DOHH2 (cell line): ENCODE measurements at regions not wholly inside any gene's neighbourhood (a gene's known extent, or its start where the extent isn't known, plus 50 kb on each side); places are given as distances from the start of the nearest gene placed in this dataset.

Experiments used
- H3F3A ChIP-seq: fragments of 200-600 bp; sonication (generic), shearing (Covaris generic); 2 replicates; pipeline ENCODE4 v1.6.0; 2016; ENCODE audit warnings: antibody characterized with exemption, mild to moderate bottlenecking; ENCODE audit not compliant: control insufficient read depth, insufficient read depth
- H3K27ac ChIP-seq: fragments of 200-600 bp; sonication (generic); 2 replicates; pipeline ENCODE4 v1.5.1; 2014; ENCODE audit warnings: low read depth, mild to moderate bottlenecking, low read length, moderate library complexity
- H3K27me3 ChIP-seq: fragments of 200-600 bp; sonication (generic); 2 replicates; pipeline ENCODE4 v1.6.1; 2014; ENCODE audit warnings: mild to moderate bottlenecking, low read length, mixed read lengths; ENCODE audit not compliant: control insufficient read depth
- H3K36me3 ChIP-seq: fragments of 200-600 bp; sonication (generic); 2 replicates; pipeline ENCODE4 v1.6.1; 2014; ENCODE audit warnings: mild to moderate bottlenecking, low read length, moderate library complexity, mixed read lengths; ENCODE audit not compliant: control insufficient read depth
- H3K4me1 ChIP-seq: fragments of 200-600 bp; sonication (generic); 2 replicates; pipeline ENCODE4 v1.6.1; 2014; ENCODE audit warnings: mild to moderate bottlenecking, low read length, mixed read lengths; ENCODE audit not compliant: control insufficient read depth
- H3K4me2 ChIP-seq: fragments of 200-600 bp; sonication (generic); 2 replicates; pipeline ENCODE4 v1.6.0; 2014; ENCODE audit warnings: mild to moderate bottlenecking, low read length, moderate library complexity
- H3K4me3 ChIP-seq: fragments of 200-600 bp; sonication (generic); 2 replicates; pipeline ENCODE4 v1.5.1; 2014; ENCODE audit warnings: mild to moderate bottlenecking, low read length, mixed read lengths
- H3K79me2 ChIP-seq: fragments of 200-600 bp; sonication (generic); 2 replicates; pipeline ENCODE4 v1.6.1; 2014; ENCODE audit warnings: mild to moderate bottlenecking, low read length, mixed read lengths; ENCODE audit not compliant: control insufficient read depth
- H3K9me2 ChIP-seq: fragments of 200-600 bp; sonication (generic); replicated peaks from 2 replicates; pipeline ENCODE4 v1.6.1; 2014; ENCODE audit warnings: mild to moderate bottlenecking, low read length, mixed read lengths; ENCODE audit not compliant: control insufficient read depth
- H3K9me3 ChIP-seq: fragments of 200-600 bp; sonication (generic); 2 replicates; pipeline ENCODE4 v1.6.1; 2014; ENCODE audit warnings: antibody characterized with exemption, low read length, mixed read lengths; ENCODE audit not compliant: control insufficient read depth, insufficient read depth
- H4K20me1 ChIP-seq: fragments of 200-600 bp; sonication (generic); 2 replicates; pipeline ENCODE4 v1.6.0; 2014; ENCODE audit warnings: low read depth, mild to moderate bottlenecking, antibody characterized with exemption, low read length, moderate library complexity; ENCODE audit not compliant: control insufficient read depth, insufficient read depth
- EZH2phosphoT487 ChIP-seq: fragments of 200-600 bp; sonication (generic); IDR thresholded peaks from 2 replicates; pipeline ENCODE4 v1.6.1; 2017; ENCODE audit warnings: borderline replicate concordance, mild to moderate bottlenecking, antibody characterized with exemption, low read length, moderate library complexity, mixed read lengths
- TF ChIP-seq, protein P1 (sequence below): fragments of 200-600 bp; sonication (generic); IDR thresholded peaks from one replicate; pipeline ENCODE4 v1.5.1; 2014; ENCODE audit warnings: antibody characterized with exemption, mild to moderate bottlenecking, low read depth, low read length; ENCODE audit not compliant: poor library complexity, severe bottlenecking

GRCh38 chr11:33492596-33492995 is 208.0 kb downstream of the C11orf91 start:
- Histone ChIP-seq H3K36me3 (no peaks in the 10 kb centered on the region), H3K9me3 (no peaks in the 10 kb centered on the region), H3K4me2 (no peak overlapping the region), H3F3A (no peaks in the 10 kb centered on the region), H3K9me2 (no peaks in the 10 kb centered on the region), H3K27ac (no peak overlapping the region), H3K4me1 (peaks cover 11% of the 10 kb centered on the region), H3K27me3 (no peaks in the 10 kb centered on the region), H3K4me3 (no peak overlapping the region), H4K20me1 (no peaks in the 10 kb centered on the region), H3K79me2 (peaks cover 57% of the 10 kb centered on the region)
- TF ChIP-seq EZH2phosphoT487 = no peak

DNA sequence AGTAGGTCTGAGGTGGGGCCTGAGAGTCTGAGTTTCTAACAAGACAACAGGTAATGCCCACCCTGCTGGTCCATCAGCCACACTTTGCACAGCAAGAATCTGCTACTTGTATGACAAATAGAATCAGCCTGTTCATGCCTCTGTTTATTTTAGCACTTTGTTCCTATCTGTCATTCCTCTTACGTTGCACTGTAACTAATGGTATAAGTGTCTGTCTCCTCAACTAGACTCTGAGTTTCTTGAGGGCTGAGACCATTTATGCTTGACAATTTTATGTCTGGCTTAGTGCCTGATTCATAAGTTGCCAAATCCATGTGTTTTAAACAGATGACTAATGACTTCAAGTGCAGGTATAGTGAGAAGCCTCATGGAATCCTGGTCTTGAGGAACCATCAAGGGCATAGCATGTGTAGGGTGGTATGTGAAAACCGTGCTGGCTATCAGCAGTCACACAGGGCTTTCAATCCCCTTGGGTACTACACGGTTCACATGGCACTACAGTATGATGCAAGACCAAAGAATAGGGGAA is 209.7 kb downstream of the C11orf91 start:
- Histone ChIP-seq H3K4me1 (peaks cover 11% of the 10 kb centered on the region), H3K79me2 (peaks cover 56% of the 10 kb centered on the region), H3K27ac (no peak overlapping the region), H3K4me3 (no peak overlapping the region), H3F3A (no peaks in the 10 kb centered on the region), H3K9me3 (no peaks in the 10 kb centered on the region), H3K27me3 (no peaks in the 10 kb centered on the region), H3K4me2 (no peak overlapping the region), H3K9me2 (no peaks in the 10 kb centered on the region), H3K36me3 (no peaks in the 10 kb centered on the region), H4K20me1 (no peaks in the 10 kb centered on the region)
- no peak for TF ChIP-seq EZH2phosphoT487
- TF ChIP-seq, protein P1, sequence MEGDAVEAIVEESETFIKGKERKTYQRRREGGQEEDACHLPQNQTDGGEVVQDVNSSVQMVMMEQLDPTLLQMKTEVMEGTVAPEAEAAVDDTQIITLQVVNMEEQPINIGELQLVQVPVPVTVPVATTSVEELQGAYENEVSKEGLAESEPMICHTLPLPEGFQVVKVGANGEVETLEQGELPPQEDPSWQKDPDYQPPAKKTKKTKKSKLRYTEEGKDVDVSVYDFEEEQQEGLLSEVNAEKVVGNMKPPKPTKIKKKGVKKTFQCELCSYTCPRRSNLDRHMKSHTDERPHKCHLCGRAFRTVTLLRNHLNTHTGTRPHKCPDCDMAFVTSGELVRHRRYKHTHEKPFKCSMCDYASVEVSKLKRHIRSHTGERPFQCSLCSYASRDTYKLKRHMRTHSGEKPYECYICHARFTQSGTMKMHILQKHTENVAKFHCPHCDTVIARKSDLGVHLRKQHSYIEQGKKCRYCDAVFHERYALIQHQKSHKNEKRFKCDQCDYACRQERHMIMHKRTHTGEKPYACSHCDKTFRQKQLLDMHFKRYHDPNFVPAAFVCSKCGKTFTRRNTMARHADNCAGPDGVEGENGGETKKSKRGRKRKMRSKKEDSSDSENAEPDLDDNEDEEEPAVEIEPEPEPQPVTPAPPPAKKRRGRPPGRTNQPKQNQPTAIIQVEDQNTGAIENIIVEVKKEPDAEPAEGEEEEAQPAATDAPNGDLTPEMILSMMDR = no peak

- peaks cover 11% of the 10 kb centered on the region for H3K4me1 ChIP-seq
- no peaks in the 10 kb centered on the region for H3F3A ChIP-seq
- H4K20me1 ChIP-seq = no peaks in the 10 kb centered on the region
- H3K27ac ChIP-seq = no peak overlapping the region
- no peaks in the 10 kb centered on the region for H3K27me3 ChIP-seq
- H3K4me2 ChIP-seq = no peak overlapping the region
- no peaks in the 10 kb centered on the region for H3K36me3 ChIP-seq
- peaks cover 65% of the 10 kb centered on the region for H3K79me2 ChIP-seq
- H3K9me2 ChIP-seq = no peaks in the 10 kb centered on the region
- no peaks in the 10 kb centered on the region for H3K9me3 ChIP-seq
- no peak overlapping the region for H3K4me3 ChIP-seq
- TF ChIP-seq EZH2phosphoT487 = no peak
- TF ChIP-seq, protein P1 = no peak
Observed at GRCh38 chr11:33488971-33489370, 211.7 kb downstream of the C11orf91 start.

DNA sequence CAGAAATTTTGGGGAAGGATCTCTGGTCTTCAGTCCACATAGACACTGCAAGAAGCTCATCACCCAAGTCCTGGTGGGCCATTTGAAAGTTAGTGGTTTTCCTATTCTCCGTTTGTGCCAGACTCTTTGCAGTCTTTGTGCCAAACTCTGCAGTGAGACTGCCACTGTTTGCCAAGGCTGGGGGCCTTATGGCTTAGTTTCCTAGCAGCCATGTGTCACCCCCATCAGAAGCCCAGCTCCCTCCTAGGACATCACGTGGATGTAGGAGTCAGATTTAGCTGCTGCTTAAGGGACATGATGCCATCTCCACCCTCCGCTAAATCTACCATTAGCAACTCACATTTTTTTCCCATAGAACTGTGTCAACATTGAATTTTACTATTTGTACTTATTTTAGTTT is 220.0 kb downstream of the C11orf91 start:
- no peaks in the 10 kb centered on the region for H3K36me3 ChIP-seq
- H3K27me3 ChIP-seq = no peaks in the 10 kb centered on the region
- H3K9me3 ChIP-seq = no peaks in the 10 kb centered on the region
- H3F3A ChIP-seq = peaks cover 4% of the 10 kb centered on the region
- H3K79me2 ChIP-seq = peaks cover 88% of the 10 kb centered on the region
- no peak overlapping the region for H3K4me3 ChIP-seq
- TF ChIP-seq, protein P1 = no peak
- TF ChIP-seq EZH2phosphoT487 = no peak
- H3K27ac ChIP-seq = no peak overlapping the region
- H3K4me1 ChIP-seq = peaks cover 51% of the 10 kb centered on the region
- H3K4me2 ChIP-seq = no peak overlapping the region
- peaks cover 8% of the 10 kb centered on the region; the same call in 1 of the 2 replicates for H4K20me1 ChIP-seq
- no peaks in the 10 kb centered on the region for H3K9me2 ChIP-seq
